RWPE2 (cell line): ENCODE measurements at regions not wholly inside any gene's neighbourhood (a gene's known extent, or its start where the extent isn't known, plus 50 kb on each side); places are given as distances from the start of the nearest gene placed in this dataset.

ENCODE experiments used
- ATAC-seq: fragments of 200-7000 bp; cut with Tn5 transposase; 3 replicates; pipeline ENCODE4 v1.9.1; 2021; ENCODE audit warnings: low read depth
- DNase-seq: peaks from one replicate; pipeline ENCODE4 v3.0.0-alpha.2; 2020; ENCODE audit warnings: low spot score
- H3K27ac ChIP-seq: fragments of 450-650 bp; 2 replicates; pipeline ENCODE4 v1.5.1; 2017; ENCODE audit warnings: mild to moderate bottlenecking; ENCODE audit not compliant: poor library complexity, severe bottlenecking
- H3K27me3 ChIP-seq: fragments of 250-450 bp; sonication (Bioruptor Pico); 2 replicates; pipeline ENCODE4 v1.5.1; 2021; ENCODE audit warnings: mild to moderate bottlenecking, moderate library complexity; ENCODE audit not compliant: insufficient read depth, poor library complexity, severe bottlenecking
- H3K36me3 ChIP-seq: fragments of 250-450 bp; sonication (Bioruptor Pico); 2 replicates; pipeline ENCODE4 v1.5.1; 2020; ENCODE audit warnings: low read depth, mild to moderate bottlenecking, moderate library complexity
- H3K4me1 ChIP-seq: fragments of 250-450 bp; sonication (Bioruptor Pico); 2 replicates; pipeline ENCODE4 v1.5.1; 2021; ENCODE audit warnings: mild to moderate bottlenecking, moderate library complexity; ENCODE audit not compliant: insufficient read depth, poor library complexity, severe bottlenecking
- H3K4me3 ChIP-seq: fragments of 250-450 bp; sonication (Bioruptor Pico); 2 replicates; pipeline ENCODE4 v1.5.1; 2021; ENCODE audit warnings: mild to moderate bottlenecking, moderate library complexity; ENCODE audit not compliant: severe bottlenecking
- H3K9me3 ChIP-seq: fragments of 250-450 bp; sonication (Bioruptor Pico); 2 replicates; pipeline ENCODE4 v1.5.1; 2021; ENCODE audit warnings: mild to moderate bottlenecking, moderate library complexity; ENCODE audit not compliant: severe bottlenecking
- TF ChIP-seq, protein P1 (sequence below): fragments of 450-650 bp; IDR thresholded peaks from one replicate; pipeline ENCODE4 v1.5.1; 2017; ENCODE audit warnings: mild to moderate bottlenecking, moderate library complexity; ENCODE audit not compliant: poor library complexity, severe bottlenecking

GRCh38 chr12:77228376-77228775, 163.0 kb upstream of the E2F7 start:
- TF ChIP-seq, protein P1, sequence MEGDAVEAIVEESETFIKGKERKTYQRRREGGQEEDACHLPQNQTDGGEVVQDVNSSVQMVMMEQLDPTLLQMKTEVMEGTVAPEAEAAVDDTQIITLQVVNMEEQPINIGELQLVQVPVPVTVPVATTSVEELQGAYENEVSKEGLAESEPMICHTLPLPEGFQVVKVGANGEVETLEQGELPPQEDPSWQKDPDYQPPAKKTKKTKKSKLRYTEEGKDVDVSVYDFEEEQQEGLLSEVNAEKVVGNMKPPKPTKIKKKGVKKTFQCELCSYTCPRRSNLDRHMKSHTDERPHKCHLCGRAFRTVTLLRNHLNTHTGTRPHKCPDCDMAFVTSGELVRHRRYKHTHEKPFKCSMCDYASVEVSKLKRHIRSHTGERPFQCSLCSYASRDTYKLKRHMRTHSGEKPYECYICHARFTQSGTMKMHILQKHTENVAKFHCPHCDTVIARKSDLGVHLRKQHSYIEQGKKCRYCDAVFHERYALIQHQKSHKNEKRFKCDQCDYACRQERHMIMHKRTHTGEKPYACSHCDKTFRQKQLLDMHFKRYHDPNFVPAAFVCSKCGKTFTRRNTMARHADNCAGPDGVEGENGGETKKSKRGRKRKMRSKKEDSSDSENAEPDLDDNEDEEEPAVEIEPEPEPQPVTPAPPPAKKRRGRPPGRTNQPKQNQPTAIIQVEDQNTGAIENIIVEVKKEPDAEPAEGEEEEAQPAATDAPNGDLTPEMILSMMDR: no peak
- Histone ChIP-seq H3K27ac (no peak overlapping the region), H3K27me3 (no peaks in the 10 kb centered on the region), H3K4me3 (no peak overlapping the region), H3K4me1 (no peaks in the 10 kb centered on the region), H3K36me3 (no peaks in the 10 kb centered on the region), H3K9me3 (no peaks in the 10 kb centered on the region)
- ATAC-seq: no peak
- DNase-seq: no peak

DNA sequence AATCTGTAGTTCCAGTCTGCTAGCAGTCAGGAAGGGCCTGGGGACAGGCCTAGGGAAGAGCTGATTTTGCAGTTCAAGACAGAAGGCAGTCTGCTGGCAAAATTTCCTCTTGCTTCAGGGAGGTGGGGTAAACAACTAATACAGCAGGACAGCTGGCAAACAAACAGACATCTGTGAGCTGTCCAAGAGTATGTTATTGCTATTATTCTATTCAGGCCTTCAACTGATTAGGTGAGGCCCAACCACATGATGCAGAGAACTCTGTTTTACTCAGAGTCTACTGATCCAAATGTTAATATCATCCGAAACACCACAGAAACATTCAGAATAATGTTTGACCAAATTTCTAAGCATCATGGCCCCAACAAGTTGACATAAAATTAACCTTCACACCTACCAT, 161.0 kb upstream of the E2F7 start:
- TF ChIP-seq, protein P1: no peak
- H3K4me1 ChIP-seq: no peaks in the 10 kb centered on the region
- no peak overlapping the region for H3K4me3 ChIP-seq
- H3K27ac ChIP-seq: no peak overlapping the region
- no peaks in the 10 kb centered on the region for H3K9me3 ChIP-seq
- no peaks in the 10 kb centered on the region for H3K27me3 ChIP-seq
- H3K36me3 ChIP-seq: no peaks in the 10 kb centered on the region
- no peak for ATAC-seq
- no peak for DNase-seq

- no peak overlapping the region for H3K27ac ChIP-seq
- H3K4me1 ChIP-seq: no peaks in the 10 kb centered on the region
- TF ChIP-seq, protein P1: no peak
- no peaks in the 10 kb centered on the region for H3K27me3 ChIP-seq
- no peaks in the 10 kb centered on the region for H3K9me3 ChIP-seq
- DNase-seq: no peak
- H3K4me3 ChIP-seq: no peak overlapping the region
- ATAC-seq: no peak
- H3K36me3 ChIP-seq: no peaks in the 10 kb centered on the region
These were observed 160.0 kb upstream of the E2F7 start for GRCh38 chr12:77225373-77225772.

DNA sequence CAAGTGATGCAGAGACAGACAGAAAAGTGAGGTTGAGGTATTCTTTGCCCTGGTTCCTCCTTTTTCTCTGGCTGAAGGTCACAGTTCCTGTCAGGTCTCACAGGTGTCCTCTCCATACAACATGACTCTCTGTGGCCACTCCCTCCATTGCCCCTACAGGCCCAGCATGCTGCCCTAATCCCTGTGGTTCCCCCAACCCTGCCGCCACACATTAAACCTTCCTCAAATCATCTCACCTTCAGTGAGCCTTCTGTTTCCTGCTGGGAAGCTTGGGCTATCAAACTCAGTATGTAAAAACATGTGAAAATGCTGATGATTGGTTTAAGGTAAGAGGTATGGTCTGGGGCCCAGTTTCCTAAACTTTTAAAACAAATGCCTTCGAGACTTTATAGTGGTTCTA, 159.0 kb upstream of the E2F7 start:
- DNase-seq (no peak), ATAC-seq (no peak)
- TF ChIP-seq, protein P1: no peak
- no peaks in the 10 kb centered on the region for H3K27me3 ChIP-seq
- no peaks in the 10 kb centered on the region for H3K4me1 ChIP-seq
- no peak overlapping the region for H3K27ac ChIP-seq
- no peaks in the 10 kb centered on the region for H3K36me3 ChIP-seq
- no peaks in the 10 kb centered on the region for H3K9me3 ChIP-seq
- H3K4me3 ChIP-seq: no peak overlapping the region

GRCh38 chr12:77222336-77222735, 157.0 kb upstream of the E2F7 start:
- DNase-seq (no peak), ATAC-seq (no peak)
- Histone ChIP-seq H3K9me3 (no peaks in the 10 kb centered on the region), H3K27ac (no peak overlapping the region), H3K4me1 (no peaks in the 10 kb centered on the region), H3K36me3 (no peaks in the 10 kb centered on the region), H3K27me3 (no peaks in the 10 kb centered on the region), H3K4me3 (no peak overlapping the region)
- TF ChIP-seq, protein P1: no peak
